Fibroblast of mammary gland (primary cell): ENCODE measurements at regions not wholly inside any gene's neighbourhood (a gene's known extent, or its start where the extent isn't known, plus 50 kb on each side); places are given as distances from the start of the nearest gene placed in this dataset.
"Not testable (repeated sequence)": the region's sequence is repeated elsewhere in the genome, so short reads cannot be mapped to it uniquely, and the experiment has no call there.

Source experiments
- DNase-seq: peaks from one replicate; pipeline ENCODE4 v3.0.0-alpha.2; 2010; ENCODE audit warnings: low read depth
- H3K4me3 ChIP-seq: 2 replicates; pipeline ENCODE4 v1.5.1; 2011; ENCODE audit warnings: low read depth, mild to moderate bottlenecking, low read length, moderate library complexity; ENCODE audit not compliant: control insufficient read depth
- TF ChIP-seq, protein P1 (sequence below): conservative IDR thresholded peaks from 2 replicates; pipeline ENCODE4 v1.5.1; 2011; ENCODE audit warnings: low read depth, low read length, inconsistent platforms; ENCODE audit not compliant: control insufficient read depth, insufficient read depth

- H3K4me3 ChIP-seq: no peak overlapping the region
- DNase-seq: no peak
- TF ChIP-seq, protein P1, sequence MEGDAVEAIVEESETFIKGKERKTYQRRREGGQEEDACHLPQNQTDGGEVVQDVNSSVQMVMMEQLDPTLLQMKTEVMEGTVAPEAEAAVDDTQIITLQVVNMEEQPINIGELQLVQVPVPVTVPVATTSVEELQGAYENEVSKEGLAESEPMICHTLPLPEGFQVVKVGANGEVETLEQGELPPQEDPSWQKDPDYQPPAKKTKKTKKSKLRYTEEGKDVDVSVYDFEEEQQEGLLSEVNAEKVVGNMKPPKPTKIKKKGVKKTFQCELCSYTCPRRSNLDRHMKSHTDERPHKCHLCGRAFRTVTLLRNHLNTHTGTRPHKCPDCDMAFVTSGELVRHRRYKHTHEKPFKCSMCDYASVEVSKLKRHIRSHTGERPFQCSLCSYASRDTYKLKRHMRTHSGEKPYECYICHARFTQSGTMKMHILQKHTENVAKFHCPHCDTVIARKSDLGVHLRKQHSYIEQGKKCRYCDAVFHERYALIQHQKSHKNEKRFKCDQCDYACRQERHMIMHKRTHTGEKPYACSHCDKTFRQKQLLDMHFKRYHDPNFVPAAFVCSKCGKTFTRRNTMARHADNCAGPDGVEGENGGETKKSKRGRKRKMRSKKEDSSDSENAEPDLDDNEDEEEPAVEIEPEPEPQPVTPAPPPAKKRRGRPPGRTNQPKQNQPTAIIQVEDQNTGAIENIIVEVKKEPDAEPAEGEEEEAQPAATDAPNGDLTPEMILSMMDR: no peak
Measured at GRCh38 chr5:116861666-116862065, 287.0 kb upstream of the SEMA6A start.

GRCh38 chr5:116861097-116861496 is 286.5 kb upstream of the SEMA6A start:
- TF ChIP-seq, protein P1: no peak
- no peak for DNase-seq
- H3K4me3 ChIP-seq: no peak overlapping the region

GRCh38 chr5:116859666-116860320 is 285.2 kb upstream of the SEMA6A start:
- no peak overlapping the region for H3K4me3 ChIP-seq
- TF ChIP-seq, protein P1: no peak
- no peak for DNase-seq

- no peak overlapping the region for H3K4me3 ChIP-seq
- no peak for DNase-seq
- TF ChIP-seq, protein P1: no peak
Measured at GRCh38 chr5:116858705-116859333, 284.2 kb upstream of the SEMA6A start.

GRCh38 chr5:116858020-116858419 is 283.4 kb upstream of the SEMA6A start:
- not testable (repeated sequence) for DNase-seq, H3K4me3 ChIP-seq

GRCh38 chr5:116856271-116856670 is 281.6 kb upstream of the SEMA6A start:
- no peak overlapping the region for H3K4me3 ChIP-seq
- TF ChIP-seq, protein P1: no peak

DNA sequence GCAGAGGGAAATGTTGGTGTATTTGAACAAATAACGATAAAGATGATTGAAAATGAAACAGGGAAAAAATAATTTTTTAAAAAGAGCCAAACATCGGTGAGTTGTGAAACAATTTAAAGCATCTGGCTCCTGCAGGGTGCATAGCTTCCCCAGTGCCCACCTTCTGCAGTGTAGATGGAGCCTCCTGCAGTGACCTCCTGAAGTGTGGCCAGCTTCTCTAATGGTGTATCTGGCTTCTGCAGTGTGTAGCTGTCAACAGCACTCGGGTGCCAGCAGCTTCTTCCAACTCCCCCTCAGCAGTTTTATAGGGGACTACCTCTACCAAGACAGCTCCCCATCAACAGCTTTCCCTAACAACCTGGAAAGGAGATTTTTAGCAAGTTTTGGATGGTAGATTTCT is 279.4 kb upstream of the SEMA6A start:
- DNase-seq: no peak
- no peak overlapping the region for H3K4me3 ChIP-seq
- TF ChIP-seq, protein P1: no peak

More at GRCh38 chr5:116856271-116856670, 281.6 kb upstream of the SEMA6A start:
- no peak for DNase-seq
